Activated naive CD8-positive, alpha-beta T cell treated with anti-CD3 and anti-CD28 coated beads, Interleukin-2, amount 50 U/mL, for 24 hours (primary cell): ENCODE measurements at regions not wholly inside any gene's neighbourhood (a gene's known extent, or its start where the extent isn't known, plus 50 kb on each side); places are given as distances from the start of the nearest gene placed in this dataset.
A peak's percentile ranks its signal among the peaks of the same experiment; 100 is the strongest.

Source experiments
- ATAC-seq: fragments of 150-1000 bp; cut with Tn5 transposase; one replicate; pipeline ENCODE4 v1.10.0; 2021
- DNase-seq: peaks from one replicate; pipeline ENCODE4 v3.0.0; 2021
- H3K27ac Mint-ChIP-seq: one replicate; pipeline ENCODE4 v1.8.0; 2021; ENCODE audit warnings: mild to moderate bottlenecking, mixed read lengths
- H3K27me3 Mint-ChIP-seq: one replicate; pipeline ENCODE4 v1.8.0; 2021; ENCODE audit warnings: mixed read lengths
- H3K36me3 Mint-ChIP-seq: one replicate; pipeline ENCODE4 v1.8.0; 2021; ENCODE audit warnings: low read depth, mixed read lengths
- H3K4me1 Mint-ChIP-seq: one replicate; pipeline ENCODE4 v1.8.0; 2021; ENCODE audit warnings: mixed read lengths
- H3K4me3 Mint-ChIP-seq: one replicate; pipeline ENCODE4 v1.8.0; 2021; ENCODE audit warnings: mild to moderate bottlenecking, moderate library complexity, mixed read lengths
- H3K9me3 Mint-ChIP-seq: one replicate; pipeline ENCODE4 v1.8.0; 2021; ENCODE audit warnings: mixed read lengths

GRCh38 chr4:181137351-181137750 lies 1105.9 kb upstream of the TENM3 start:
- peaks cover 3% of the 10 kb centered on the region for H3K27me3 Mint-ChIP-seq
- H3K4me1 Mint-ChIP-seq = no peaks in the 10 kb centered on the region
- H3K4me3 Mint-ChIP-seq = no peak overlapping the region
- DNase-seq (no peak), ATAC-seq (no peak)
- no peak overlapping the region for H3K27ac Mint-ChIP-seq
- H3K9me3 Mint-ChIP-seq = peaks cover 4% of the 10 kb centered on the region
- H3K36me3 Mint-ChIP-seq = no peaks in the 10 kb centered on the region

- Mint-ChIP-seq H3K4me3 (no peak overlapping the region), H3K4me1 (no peaks in the 10 kb centered on the region), H3K27ac (no peak overlapping the region), H3K9me3 (peaks cover 4% of the 10 kb centered on the region), H3K36me3 (no peaks in the 10 kb centered on the region), H3K27me3 (peaks cover 3% of the 10 kb centered on the region)
- ATAC-seq = no peak
- DNase-seq = no peak
Observed at GRCh38 chr4:181138116-181138515, 1105.1 kb upstream of the TENM3 start.

- Mint-ChIP-seq H3K4me1 (no peaks in the 10 kb centered on the region), H3K27me3 (peaks cover 8% of the 10 kb centered on the region), H3K4me3 (no peak overlapping the region), H3K27ac (no peak overlapping the region), H3K36me3 (no peaks in the 10 kb centered on the region), H3K9me3 (peaks cover 4% of the 10 kb centered on the region)
- ATAC-seq = no peak
- no peak for DNase-seq
Observed at GRCh38 chr4:181140037-181140603, 1103.1 kb upstream of the TENM3 start.

GRCh38 chr4:181143250-181143854 lies 1099.8 kb upstream of the TENM3 start:
- Mint-ChIP-seq H3K27me3 (peaks cover 6% of the 10 kb centered on the region), H3K27ac (no peak overlapping the region), H3K36me3 (no peaks in the 10 kb centered on the region), H3K9me3 (no peaks in the 10 kb centered on the region), H3K4me1 (no peaks in the 10 kb centered on the region), H3K4me3 (no peak overlapping the region)
- peak; percentile 71 for DNase-seq
- ATAC-seq = no peak

DNA sequence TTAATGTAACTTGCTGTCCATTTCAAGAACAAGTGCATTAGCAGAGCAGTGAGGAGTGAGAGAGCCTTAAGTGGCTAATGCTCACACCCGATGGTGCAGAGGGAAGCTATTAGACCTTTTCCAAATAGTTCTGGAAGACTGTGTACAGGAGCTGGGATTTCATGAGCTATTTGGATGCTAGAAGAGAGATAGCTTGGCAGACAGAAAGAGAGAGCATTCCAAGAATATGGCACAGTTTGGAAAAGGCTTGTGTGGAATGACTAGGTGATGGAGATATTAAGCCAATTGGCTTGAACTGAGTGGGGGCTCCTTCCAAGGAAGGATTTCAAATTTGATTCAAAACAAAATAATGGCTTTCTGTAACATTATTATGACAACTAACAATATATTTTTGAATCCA lies 1097.2 kb upstream of the TENM3 start:
- no peaks in the 10 kb centered on the region for H3K4me1 Mint-ChIP-seq
- DNase-seq = no peak
- no peaks in the 10 kb centered on the region for H3K36me3 Mint-ChIP-seq
- peaks cover 6% of the 10 kb centered on the region for H3K27me3 Mint-ChIP-seq
- no peaks in the 10 kb centered on the region for H3K9me3 Mint-ChIP-seq
- no peak for ATAC-seq
- H3K4me3 Mint-ChIP-seq = no peak overlapping the region
- H3K27ac Mint-ChIP-seq = no peak overlapping the region

DNA sequence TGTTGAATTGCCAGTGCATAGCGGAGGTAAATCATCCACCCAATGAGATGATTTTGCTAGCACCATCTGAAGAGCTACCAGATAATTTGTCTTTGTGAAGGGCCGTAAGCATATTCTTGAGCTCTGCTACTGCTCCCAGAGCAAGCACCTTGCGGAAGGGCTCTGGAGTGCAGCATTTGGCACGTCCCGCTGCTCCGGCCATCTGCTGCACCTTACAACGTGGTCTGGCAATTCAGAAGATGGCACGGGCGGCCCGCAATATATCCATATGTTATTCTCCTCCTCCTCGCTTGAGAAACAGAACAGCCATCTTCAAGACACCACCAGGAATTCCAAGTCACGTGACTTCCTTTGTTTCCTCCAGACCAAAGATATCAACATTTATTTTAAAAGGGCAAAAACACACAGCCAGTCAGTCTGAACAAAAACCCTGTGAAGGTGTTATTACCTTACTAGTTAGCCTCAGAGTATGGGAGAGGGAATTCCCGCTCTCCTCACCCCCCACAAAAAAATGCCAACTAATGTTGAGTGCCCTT lies 1095.7 kb upstream of the TENM3 start:
- no peaks in the 10 kb centered on the region for H3K4me1 Mint-ChIP-seq
- no peak for ATAC-seq
- no peak overlapping the region for H3K27ac Mint-ChIP-seq
- no peaks in the 10 kb centered on the region for H3K9me3 Mint-ChIP-seq
- H3K27me3 Mint-ChIP-seq = peaks cover 6% of the 10 kb centered on the region
- H3K4me3 Mint-ChIP-seq = no peak overlapping the region
- H3K36me3 Mint-ChIP-seq = no peaks in the 10 kb centered on the region
- no peak for DNase-seq

- DNase-seq (no peak), ATAC-seq (no peak)
- H3K27me3 Mint-ChIP-seq = peaks cover 3% of the 10 kb centered on the region
- no peaks in the 10 kb centered on the region for H3K36me3 Mint-ChIP-seq
- H3K4me3 Mint-ChIP-seq = no peak overlapping the region
- H3K4me1 Mint-ChIP-seq = no peaks in the 10 kb centered on the region
- H3K27ac Mint-ChIP-seq = no peak overlapping the region
- H3K9me3 Mint-ChIP-seq = no peaks in the 10 kb centered on the region
Observed at GRCh38 chr4:181148470-181148869, 1094.7 kb upstream of the TENM3 start.

GRCh38 chr4:181150191-181150590 lies 1093.0 kb upstream of the TENM3 start:
- H3K36me3 Mint-ChIP-seq = no peaks in the 10 kb centered on the region
- ATAC-seq = no peak
- no peak overlapping the region for H3K27ac Mint-ChIP-seq
- no peak for DNase-seq
- no peaks in the 10 kb centered on the region for H3K4me1 Mint-ChIP-seq
- no peaks in the 10 kb centered on the region for H3K9me3 Mint-ChIP-seq
- no peaks in the 10 kb centered on the region for H3K27me3 Mint-ChIP-seq
- H3K4me3 Mint-ChIP-seq = no peak overlapping the region

GRCh38 chr4:181151856-181152255 lies 1091.3 kb upstream of the TENM3 start:
- no peaks in the 10 kb centered on the region for H3K9me3 Mint-ChIP-seq
- ATAC-seq = no peak
- H3K36me3 Mint-ChIP-seq = no peaks in the 10 kb centered on the region
- no peaks in the 10 kb centered on the region for H3K27me3 Mint-ChIP-seq
- H3K4me1 Mint-ChIP-seq = no peaks in the 10 kb centered on the region
- DNase-seq = no peak
- no peak overlapping the region for H3K4me3 Mint-ChIP-seq
- H3K27ac Mint-ChIP-seq = no peak overlapping the region

- Mint-ChIP-seq H3K4me3 (no peak overlapping the region), H3K4me1 (no peaks in the 10 kb centered on the region), H3K27ac (no peak overlapping the region), H3K27me3 (peaks cover 3% of the 10 kb centered on the region), H3K36me3 (no peaks in the 10 kb centered on the region), H3K9me3 (no peaks in the 10 kb centered on the region)
- no peak for ATAC-seq
- no peak for DNase-seq
Observed at GRCh38 chr4:181157647-181158046, 1085.6 kb upstream of the TENM3 start.

- H3K4me3 Mint-ChIP-seq = no peak overlapping the region
- H3K36me3 Mint-ChIP-seq = no peaks in the 10 kb centered on the region
- H3K9me3 Mint-ChIP-seq = no peaks in the 10 kb centered on the region
- ATAC-seq = no peak
- no peaks in the 10 kb centered on the region for H3K4me1 Mint-ChIP-seq
- DNase-seq = no peak
- H3K27me3 Mint-ChIP-seq = peaks cover 3% of the 10 kb centered on the region
- H3K27ac Mint-ChIP-seq = no peak overlapping the region
Observed at GRCh38 chr4:181158971-181159370, 1084.2 kb upstream of the TENM3 start.

DNA sequence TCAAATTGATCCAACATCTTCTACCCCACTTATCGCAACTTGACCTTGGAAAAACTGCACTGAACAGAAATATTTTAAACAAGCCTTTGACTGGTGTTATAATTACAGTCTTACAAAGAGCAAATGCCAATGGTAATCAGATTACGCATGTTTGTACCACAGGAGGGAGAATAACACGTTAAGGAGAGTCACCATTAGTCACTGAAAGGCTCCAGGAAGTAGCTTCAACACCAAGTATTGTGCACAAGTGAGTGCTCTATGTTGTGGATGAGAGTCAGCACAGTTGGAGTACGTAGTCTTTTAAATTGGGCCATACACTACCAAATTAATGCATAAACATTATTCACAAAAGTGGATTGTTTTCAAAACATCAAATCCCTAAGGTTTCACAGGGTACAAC lies 1081.5 kb upstream of the TENM3 start:
- peaks cover 3% of the 10 kb centered on the region for H3K27me3 Mint-ChIP-seq
- no peak for ATAC-seq
- H3K27ac Mint-ChIP-seq = no peak overlapping the region
- H3K36me3 Mint-ChIP-seq = no peaks in the 10 kb centered on the region
- DNase-seq = no peak
- no peaks in the 10 kb centered on the region for H3K9me3 Mint-ChIP-seq
- no peaks in the 10 kb centered on the region for H3K4me1 Mint-ChIP-seq
- H3K4me3 Mint-ChIP-seq = no peak overlapping the region

DNA sequence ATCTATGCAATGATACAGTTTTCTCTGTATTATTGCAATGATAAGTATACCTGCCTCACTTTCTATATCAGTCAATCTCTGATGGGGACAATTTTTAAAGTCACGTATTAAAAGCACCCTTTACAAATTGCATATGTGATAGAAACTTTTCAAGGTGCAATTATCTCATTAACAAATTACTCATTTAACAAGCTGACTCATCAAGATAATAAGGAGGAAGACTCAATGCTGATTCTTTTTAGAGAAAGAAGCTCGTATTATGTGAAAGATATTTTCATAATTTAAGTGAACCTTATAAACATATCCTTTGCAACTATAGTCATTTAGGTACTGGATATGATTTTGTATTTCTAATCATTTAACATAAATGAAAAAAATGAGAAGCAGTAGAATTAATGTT lies 1080.9 kb upstream of the TENM3 start:
- H3K4me1 Mint-ChIP-seq = no peaks in the 10 kb centered on the region
- peaks cover 3% of the 10 kb centered on the region for H3K27me3 Mint-ChIP-seq
- DNase-seq (no peak), ATAC-seq (no peak)
- no peak overlapping the region for H3K27ac Mint-ChIP-seq
- H3K36me3 Mint-ChIP-seq = no peaks in the 10 kb centered on the region
- no peaks in the 10 kb centered on the region for H3K9me3 Mint-ChIP-seq
- no peak overlapping the region for H3K4me3 Mint-ChIP-seq

DNA sequence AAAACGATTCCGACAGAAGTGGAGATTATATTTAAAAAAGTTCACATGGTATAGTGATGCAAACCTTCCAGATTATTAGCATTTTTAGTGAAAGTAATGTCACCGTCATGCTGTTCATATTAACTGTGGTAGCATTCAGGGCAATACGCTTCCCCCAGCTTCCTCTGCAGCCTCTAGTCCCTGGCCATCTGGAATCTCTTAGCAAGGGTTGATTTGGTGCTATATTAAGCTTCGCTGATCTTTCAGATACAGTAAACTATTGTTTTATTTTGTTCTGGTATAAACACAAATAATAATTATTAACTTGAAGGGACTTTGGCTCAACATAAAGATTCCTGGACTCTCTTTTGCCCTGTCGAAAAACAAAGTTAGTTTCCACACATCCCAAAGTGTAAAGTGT lies 1080.5 kb upstream of the TENM3 start:
- Mint-ChIP-seq H3K4me1 (no peaks in the 10 kb centered on the region), H3K9me3 (no peaks in the 10 kb centered on the region), H3K27me3 (peaks cover 3% of the 10 kb centered on the region), H3K36me3 (no peaks in the 10 kb centered on the region), H3K27ac (no peak overlapping the region), H3K4me3 (no peak overlapping the region)
- DNase-seq (no peak), ATAC-seq (no peak)

GRCh38 chr4:181166742-181167399 lies 1076.3 kb upstream of the TENM3 start:
- no peak for ATAC-seq
- DNase-seq = no peak
- Mint-ChIP-seq H3K4me1 (no peaks in the 10 kb centered on the region), H3K4me3 (no peak overlapping the region), H3K36me3 (no peaks in the 10 kb centered on the region), H3K9me3 (no peaks in the 10 kb centered on the region), H3K27ac (no peak overlapping the region), H3K27me3 (no peaks in the 10 kb centered on the region)
